Upper lobe of left lung (tissue), 4 donors: ENCODE measurements at regions not wholly inside any gene's neighbourhood (a gene's known extent, or its start where the extent isn't known, plus 50 kb on each side); places are given as distances from the start of the nearest gene placed in this dataset.
"Not testable (repeated sequence)": the region's sequence is repeated elsewhere in the genome, so short reads cannot be mapped to it uniquely, and the experiment has no call there.

Source experiments
- EP300 ChIP-seq, 4 donors: sonication (generic); formaldehyde crosslinking; IDR thresholded peaks; one replicate each; pipeline ENCODE4 v1.5.1; 2017; ENCODE audit warnings: antibody characterized with exemption in 4 of 4, control low read depth in 2 of 4
- POLR2A ChIP-seq, 4 donors: fragments of 450-650 bp; IDR thresholded peaks; one replicate each; pipeline ENCODE4 v1.5.1; 2016 to 2017; ENCODE audit warnings: antibody characterized with exemption in 4 of 4, mild to moderate bottlenecking in 2 of 4
- POLR2AphosphoS5 ChIP-seq, 2 donors: sonication (generic); formaldehyde crosslinking; IDR thresholded peaks; one replicate each; pipeline ENCODE4 v1.5.1; 2017; ENCODE audit warnings: antibody characterized with exemption in 2 of 2
- TF ChIP-seq, protein P1 (sequence below), 6 experiments: fragments of 450-650 bp in 4 of 6; fragments of 200-600 bp in 2 of 6; sonication (generic) in 2 of 6; IDR thresholded peaks; one replicate each; pipeline ENCODE4 v1.5.1; 2016 to 2019; ENCODE audit warnings: antibody characterized with exemption in 6 of 6

- TF ChIP-seq, protein P1, sequence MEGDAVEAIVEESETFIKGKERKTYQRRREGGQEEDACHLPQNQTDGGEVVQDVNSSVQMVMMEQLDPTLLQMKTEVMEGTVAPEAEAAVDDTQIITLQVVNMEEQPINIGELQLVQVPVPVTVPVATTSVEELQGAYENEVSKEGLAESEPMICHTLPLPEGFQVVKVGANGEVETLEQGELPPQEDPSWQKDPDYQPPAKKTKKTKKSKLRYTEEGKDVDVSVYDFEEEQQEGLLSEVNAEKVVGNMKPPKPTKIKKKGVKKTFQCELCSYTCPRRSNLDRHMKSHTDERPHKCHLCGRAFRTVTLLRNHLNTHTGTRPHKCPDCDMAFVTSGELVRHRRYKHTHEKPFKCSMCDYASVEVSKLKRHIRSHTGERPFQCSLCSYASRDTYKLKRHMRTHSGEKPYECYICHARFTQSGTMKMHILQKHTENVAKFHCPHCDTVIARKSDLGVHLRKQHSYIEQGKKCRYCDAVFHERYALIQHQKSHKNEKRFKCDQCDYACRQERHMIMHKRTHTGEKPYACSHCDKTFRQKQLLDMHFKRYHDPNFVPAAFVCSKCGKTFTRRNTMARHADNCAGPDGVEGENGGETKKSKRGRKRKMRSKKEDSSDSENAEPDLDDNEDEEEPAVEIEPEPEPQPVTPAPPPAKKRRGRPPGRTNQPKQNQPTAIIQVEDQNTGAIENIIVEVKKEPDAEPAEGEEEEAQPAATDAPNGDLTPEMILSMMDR (IDR thresholded peaks at IDR 0.05) = not testable (repeated sequence)
- TF ChIP-seq POLR2A, POLR2AphosphoS5, EP300 (IDR thresholded peaks at IDR 0.05): not testable (repeated sequence)
Measured at GRCh38 chr15:30803703-30804102, 100.0 kb upstream of the FAN1 start.
